ENCODE measurements at regions not wholly inside any gene's neighbourhood (a gene's known extent, or its start where the extent isn't known, plus 50 kb on each side); places are given as distances from the start of the nearest gene placed in this dataset.
A peak's percentile ranks its signal among the peaks of the same experiment; 100 is the strongest.
"Not testable (repeated sequence)": the region's sequence is repeated elsewhere in the genome, so short reads cannot be mapped to it uniquely, and the experiment has no call there.

GRCh38 chr2:188645986-188646385, 328.2 kb upstream of the COL3A1 start:
- peak; percentile 34 for DNase-seq (ENCODE audit: low read depth, low spot score)

- DNase-seq (ENCODE audit: low read depth, low spot score): no peak
Measured at GRCh38 chr2:188647430-188648070, 326.6 kb upstream of the COL3A1 start.

DNA sequence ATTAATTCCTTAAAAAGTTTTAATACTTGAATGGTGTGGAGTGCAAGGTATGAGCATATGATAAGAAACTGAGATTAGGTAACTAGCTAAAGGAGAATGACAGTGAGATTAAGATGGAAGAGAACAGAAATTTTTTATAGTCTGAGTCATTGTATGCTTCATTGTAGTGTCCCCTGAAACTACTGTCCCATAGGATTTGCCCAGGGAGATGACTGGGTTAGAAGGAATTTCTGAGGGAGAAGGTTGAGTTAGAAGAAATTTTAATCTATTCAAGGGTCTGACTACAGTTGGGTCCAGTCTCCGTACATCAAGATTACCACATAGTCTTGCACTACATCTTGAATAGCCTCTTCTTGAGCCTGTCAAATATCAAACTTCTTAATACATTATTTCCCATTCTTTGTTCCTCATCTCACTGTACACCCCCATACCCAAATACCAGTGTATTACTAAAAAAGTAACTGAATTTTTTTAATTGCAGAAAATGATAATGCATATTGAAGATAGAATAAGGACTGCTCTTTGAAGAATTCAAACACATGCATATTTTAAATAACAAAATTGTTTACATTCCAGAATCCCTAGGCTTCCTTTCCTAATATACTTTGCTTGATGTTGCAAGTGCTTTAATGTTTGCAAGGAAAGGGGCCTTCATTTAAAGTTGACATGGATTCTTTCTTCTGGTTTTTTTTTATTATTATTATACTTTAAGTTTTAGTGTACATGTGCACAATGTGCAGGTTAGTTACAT, 314.3 kb upstream of the COL3A1 start:
- peak; percentile 59 for DNase-seq (ENCODE audit: low read depth, low spot score)

DNA sequence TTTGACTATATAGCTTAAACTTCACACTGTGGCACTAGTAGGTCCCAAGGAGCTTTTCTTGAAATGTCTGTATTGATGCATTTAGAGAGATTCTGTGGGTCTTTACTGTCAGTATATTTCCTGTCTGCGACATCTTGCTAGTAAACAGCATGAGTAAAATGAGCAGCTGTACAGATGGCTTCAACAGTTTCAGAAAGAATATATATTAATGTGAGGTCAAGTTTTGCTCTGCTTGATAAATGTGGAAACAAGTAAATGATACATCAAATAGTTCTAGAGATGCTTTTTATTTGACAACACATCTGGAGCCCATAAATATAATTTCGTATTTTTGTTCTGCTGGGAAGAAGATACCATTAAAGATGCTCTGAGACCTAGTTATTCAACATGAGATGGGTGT, 310.9 kb upstream of the COL3A1 start:
- DNase-seq (ENCODE audit: low read depth, low spot score): no peak

- no peak for DNase-seq (ENCODE audit: low read depth, low spot score)
Measured at GRCh38 chr2:188664416-188664815, 309.8 kb upstream of the COL3A1 start.

DNA sequence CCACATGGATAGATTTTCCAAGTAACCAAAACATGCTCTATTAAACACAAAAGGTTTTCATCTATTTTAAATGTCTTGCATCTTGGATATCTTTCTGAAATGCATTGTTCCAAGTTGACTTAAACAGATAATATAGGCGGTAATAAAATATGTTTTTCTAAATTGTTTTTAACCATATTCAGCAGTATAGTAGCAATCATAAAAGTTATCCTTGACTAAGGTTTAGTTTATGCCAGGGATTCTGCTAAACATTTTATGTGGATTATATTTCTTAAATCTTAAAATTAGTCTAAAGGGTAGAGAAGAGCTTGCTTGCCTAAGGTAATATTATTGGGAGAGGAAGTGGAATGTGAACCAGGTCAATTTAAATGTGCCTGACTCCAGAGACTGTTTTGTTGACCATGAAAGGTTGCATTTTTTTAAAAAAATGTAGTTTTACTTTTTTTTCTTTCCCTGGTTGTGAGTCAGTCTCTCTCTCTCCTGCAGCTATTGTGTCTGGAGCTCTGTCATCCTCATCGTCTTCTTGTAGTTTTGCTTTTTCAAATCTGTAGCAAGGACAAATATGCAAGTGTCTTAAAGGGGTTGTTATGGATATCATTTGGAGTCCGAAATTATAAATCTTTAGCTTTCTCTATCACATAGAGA, 309.1 kb upstream of the COL3A1 start:
- DNase-seq (ENCODE audit: low read depth, low spot score): peak; percentile 55

GRCh38 chr2:188665727-188666304, 308.4 kb upstream of the COL3A1 start:
- no peak for DNase-seq (ENCODE audit: low read depth, low spot score)

- no peak for DNase-seq (ENCODE audit: low read depth, low spot score)
Measured at GRCh38 chr2:188666503-188666902, 307.7 kb upstream of the COL3A1 start.

DNA sequence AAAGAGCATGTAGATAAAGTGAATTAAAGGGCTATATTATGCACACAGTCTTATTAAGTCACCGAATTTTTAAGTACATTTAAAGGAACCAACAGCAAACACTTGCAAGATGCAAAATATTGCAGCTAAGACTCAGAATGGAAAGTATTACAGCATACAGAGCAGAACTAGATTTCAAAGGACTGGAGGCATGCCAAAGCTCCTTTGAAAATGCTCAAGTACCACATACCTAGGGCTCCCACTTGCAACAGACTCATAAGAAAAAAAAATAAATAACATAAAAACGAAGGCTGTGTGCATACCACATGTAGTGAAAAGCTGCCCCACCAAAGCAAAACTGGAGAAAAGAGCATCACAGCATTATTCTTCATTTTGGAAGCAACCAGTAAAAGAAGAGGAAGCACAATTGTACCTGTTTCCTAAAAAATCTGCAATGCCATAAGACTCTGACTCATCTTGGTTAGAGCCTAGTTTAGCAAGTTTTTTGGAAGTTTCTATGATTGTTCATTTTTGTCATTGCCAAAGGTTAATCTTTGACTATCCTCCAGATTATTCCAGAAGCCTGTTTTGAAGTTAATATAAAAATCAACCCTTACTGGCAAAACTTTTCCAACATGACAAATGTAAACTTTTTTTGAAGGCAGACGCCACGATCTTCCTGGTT, 306.0 kb upstream of the COL3A1 start:
- DNase-seq (ENCODE audit: low read depth, low spot score): peak; percentile 93

- DNase-seq (ENCODE audit: low read depth, low spot score): peak; percentile 54
Measured at GRCh38 chr2:188675391-188676009, 298.7 kb upstream of the COL3A1 start.

DNA sequence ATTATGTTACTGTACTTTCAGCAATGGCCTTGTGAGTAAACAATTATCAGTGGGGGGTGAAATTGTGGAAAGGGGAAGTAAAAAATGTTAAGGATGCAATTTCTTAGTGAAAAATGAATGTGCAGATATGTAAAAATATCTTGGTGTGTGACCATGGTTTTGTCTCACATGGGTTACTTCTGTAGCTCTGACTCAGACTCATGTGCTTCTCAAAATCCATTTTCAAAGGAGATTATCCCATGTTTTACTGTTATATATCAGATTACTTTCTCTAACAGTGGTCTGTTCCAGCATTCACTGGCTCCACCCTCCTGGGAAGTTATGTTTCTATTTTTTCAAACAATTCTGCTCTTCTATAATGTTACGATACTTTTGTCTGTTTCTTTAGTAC, 298.2 kb upstream of the COL3A1 start:
- peak; percentile 24 for DNase-seq (ENCODE audit: low read depth, low spot score)

GRCh38 chr2:188677142-188677541, 297.0 kb upstream of the COL3A1 start:
- no peak for DNase-seq (ENCODE audit: low read depth, low spot score)

DNA sequence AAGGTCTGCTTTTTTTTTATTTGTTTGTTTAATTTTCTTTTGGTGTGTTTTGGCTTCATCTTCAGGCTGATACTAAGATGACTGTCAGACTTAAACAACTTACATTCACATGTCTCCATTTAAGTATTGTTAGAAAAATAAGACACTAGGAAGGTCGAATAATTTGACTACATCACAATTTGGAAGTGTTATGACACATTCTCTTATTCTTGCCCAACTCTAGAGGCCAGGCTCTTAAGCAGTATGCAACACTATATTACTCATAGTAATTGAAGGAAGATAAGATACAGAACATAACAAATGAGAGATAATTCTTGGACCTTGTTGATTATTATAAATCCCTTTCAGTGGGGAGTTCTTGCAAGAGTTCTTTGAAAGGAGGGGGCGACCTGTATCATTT, 295.3 kb upstream of the COL3A1 start:
- no peak for DNase-seq (ENCODE audit: low read depth, low spot score)

GRCh38 chr2:188682838-188683237, 291.3 kb upstream of the COL3A1 start:
- DNase-seq (ENCODE audit: low read depth, low spot score): no peak

DNA sequence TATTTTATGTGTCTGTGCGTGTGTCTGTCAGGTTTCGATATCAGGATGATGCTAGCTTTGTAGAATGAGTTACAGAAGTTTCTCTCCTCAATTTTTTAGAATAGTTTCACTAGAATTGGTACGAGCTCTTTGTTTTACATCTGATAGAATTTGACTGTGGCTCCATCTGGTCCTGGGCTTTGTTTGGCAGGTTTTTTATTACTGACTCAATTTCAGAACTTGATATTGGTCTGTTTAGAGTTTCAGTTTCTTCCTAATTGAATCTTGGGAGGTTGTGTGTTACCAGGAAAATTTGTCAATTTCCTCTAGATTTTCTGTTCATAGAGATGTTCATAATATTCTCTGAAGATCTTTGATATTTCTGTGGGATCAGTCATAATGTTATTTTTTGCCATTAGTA, 289.4 kb upstream of the COL3A1 start:
- no peak for DNase-seq (ENCODE audit: low read depth, low spot score)

GRCh38 chr2:188693111-188693510, 281.1 kb upstream of the COL3A1 start:
- no peak for DNase-seq (ENCODE audit: low read depth, low spot score)

DNA sequence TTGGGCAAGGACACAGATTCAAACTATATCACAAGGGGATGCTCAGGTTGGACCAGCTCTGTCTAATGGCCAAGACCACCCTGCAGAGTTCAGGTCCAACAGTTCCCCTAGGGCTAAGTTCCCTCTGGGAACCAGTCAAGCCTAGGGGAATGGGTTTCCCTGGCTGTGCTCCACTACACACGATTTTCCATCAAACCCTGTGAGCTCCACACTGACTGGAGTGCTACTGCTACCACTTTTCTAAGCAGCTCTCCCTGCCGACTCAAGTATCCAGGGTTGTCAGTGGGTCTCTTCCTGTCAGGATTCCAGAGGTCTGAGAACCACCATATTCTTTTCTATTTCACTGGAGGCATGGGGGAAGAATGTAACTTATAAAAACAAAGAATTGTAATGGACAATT, 280.4 kb upstream of the COL3A1 start:
- DNase-seq (ENCODE audit: low read depth, low spot score): no peak

GRCh38 chr2:188695953-188696352, 278.2 kb upstream of the COL3A1 start:
- peak; percentile 86 for DNase-seq (ENCODE audit: low read depth, low spot score)

DNA sequence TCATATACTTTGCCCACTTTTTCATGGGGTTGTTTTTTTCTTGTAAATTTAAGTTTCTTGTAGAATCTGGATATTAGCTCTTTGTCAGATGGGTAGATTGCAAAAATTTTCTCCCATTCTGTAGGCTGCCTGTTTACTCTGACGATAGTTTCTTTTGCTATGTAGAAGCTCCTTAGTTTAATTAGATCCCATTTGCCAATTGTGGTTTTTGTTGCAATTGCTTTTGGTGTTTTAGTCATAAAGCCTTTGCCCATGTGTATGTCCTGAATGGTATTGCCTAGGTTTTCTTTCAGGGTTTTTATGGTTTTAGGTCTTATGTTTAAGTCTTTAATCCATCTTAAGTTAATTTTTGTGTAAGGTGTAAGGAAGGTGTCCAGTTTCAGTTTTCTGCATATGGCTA, 276.0 kb upstream of the COL3A1 start:
- not testable (repeated sequence) for DNase-seq (ENCODE audit: low read depth, low spot score)

- no peak for DNase-seq (ENCODE audit: low read depth, low spot score)
Measured at GRCh38 chr2:188701836-188702235, 272.3 kb upstream of the COL3A1 start.

DNA sequence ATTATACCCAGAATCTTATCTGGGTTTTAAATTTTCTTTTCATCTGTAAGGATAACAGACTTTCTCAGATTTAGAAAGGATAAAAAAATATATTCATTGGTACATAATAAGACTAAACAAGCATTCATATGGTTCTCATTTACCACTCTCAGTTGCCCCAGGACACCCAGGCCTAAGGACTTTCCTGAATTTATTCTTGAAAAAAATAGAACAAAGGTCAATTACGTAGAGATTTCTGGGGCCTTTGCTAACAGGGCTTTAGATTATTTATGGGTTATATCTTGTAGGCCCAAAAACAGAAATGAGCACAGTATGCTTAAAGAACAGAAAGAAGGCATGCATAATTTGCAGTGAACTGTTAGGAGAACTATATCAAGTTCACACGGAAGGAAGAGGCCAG, 269.0 kb upstream of the COL3A1 start:
- DNase-seq (ENCODE audit: low read depth, low spot score): no peak

DNA sequence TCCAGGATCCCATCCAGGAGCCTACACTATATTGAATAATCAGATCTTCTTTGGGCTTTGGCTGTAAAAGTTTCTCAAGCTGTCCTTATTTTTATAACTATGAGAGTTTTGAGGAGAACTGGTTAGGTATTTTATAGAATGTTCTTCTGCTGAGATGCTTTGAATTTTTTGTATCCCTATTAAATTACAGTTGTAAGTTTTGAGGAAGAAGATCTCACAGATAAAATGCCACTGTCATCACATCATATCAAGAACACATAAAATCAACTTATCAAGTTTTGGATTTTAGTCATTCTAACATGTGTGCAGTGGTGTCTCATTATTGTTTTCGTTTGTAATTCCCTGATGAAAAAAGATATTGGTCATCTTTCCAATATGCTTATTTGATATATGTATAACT, 260.2 kb upstream of the COL3A1 start:
- DNase-seq (ENCODE audit: low read depth, low spot score): no peak

All from astrocyte of the hippocampus (primary cell).